GM18861 (cell line): ENCODE measurements at regions not wholly inside any gene's neighbourhood (a gene's known extent, or its start where the extent isn't known, plus 50 kb on each side); places are given as distances from the start of the nearest gene placed in this dataset.

ENCODE experiments used
- ATAC-seq: cut with Tn5 transposase; IDR thresholded peaks from one replicate; pipeline ENCODE4 v1.9.1; 2021; ENCODE audit not compliant: unreplicated experiment

- no peak for ATAC-seq
These were observed 120.5 kb upstream of the NCOR2 start for GRCh38 chr12:124687917-124688316.

GRCh38 chr12:124687174-124687902 lies 119.9 kb upstream of the NCOR2 start:
- ATAC-seq = no peak

- no peak for ATAC-seq
These were observed 119.2 kb upstream of the NCOR2 start for GRCh38 chr12:124686370-124687173.

GRCh38 chr12:124685689-124686369 lies 118.4 kb upstream of the NCOR2 start:
- no peak for ATAC-seq

- ATAC-seq = no peak
These were observed 117.7 kb upstream of the NCOR2 start for GRCh38 chr12:124684971-124685688.

GRCh38 chr12:124684496-124684895 lies 117.1 kb upstream of the NCOR2 start:
- no peak for ATAC-seq

GRCh38 chr12:124683152-124684124 lies 116.0 kb upstream of the NCOR2 start:
- no peak for ATAC-seq

- ATAC-seq = no peak
These were observed 115.2 kb upstream of the NCOR2 start for GRCh38 chr12:124682425-124683151.

- ATAC-seq = no peak
These were observed 114.5 kb upstream of the NCOR2 start for GRCh38 chr12:124681779-124682391.

GRCh38 chr12:124680863-124681778 lies 113.7 kb upstream of the NCOR2 start:
- no peak for ATAC-seq

GRCh38 chr12:124679533-124680371 lies 112.3 kb upstream of the NCOR2 start:
- no peak for ATAC-seq

- no peak for ATAC-seq
These were observed 111.6 kb upstream of the NCOR2 start for GRCh38 chr12:124679047-124679446.

- no peak for ATAC-seq
These were observed 111.0 kb upstream of the NCOR2 start for GRCh38 chr12:124678421-124678893.

GRCh38 chr12:124677552-124678356 lies 110.3 kb upstream of the NCOR2 start:
- no peak for ATAC-seq

GRCh38 chr12:124676714-124677462 lies 109.5 kb upstream of the NCOR2 start:
- ATAC-seq = no peak
